BLaER1 (cell line): ENCODE measurements at regions not wholly inside any gene's neighbourhood (a gene's known extent, or its start where the extent isn't known, plus 50 kb on each side); places are given as distances from the start of the nearest gene placed in this dataset.

Source experiments
- H3K27ac ChIP-seq: shearing (Covaris generic); formaldehyde crosslinking; 2 replicates; pipeline ENCODE4 v1.8.1; 2022
- H3K27me3 ChIP-seq: shearing (Covaris generic); formaldehyde crosslinking; 2 replicates; pipeline ENCODE4 v1.8.1; 2022
- H3K36me3 ChIP-seq: shearing (Covaris generic); formaldehyde crosslinking; 2 replicates; pipeline ENCODE4 v1.8.1; 2022
- H3K4me1 ChIP-seq: shearing (Covaris generic); formaldehyde crosslinking; 2 replicates; pipeline ENCODE4 v1.8.1; 2022
- H3K4me2 ChIP-seq: shearing (Covaris generic); formaldehyde crosslinking; 2 replicates; pipeline ENCODE4 v1.8.1; 2022
- H3K4me3 ChIP-seq: shearing (Covaris generic); formaldehyde crosslinking; 2 replicates; pipeline ENCODE4 v1.8.1; 2022
- H3K9ac ChIP-seq: shearing (Covaris generic); formaldehyde crosslinking; 2 replicates; pipeline ENCODE4 v1.8.1; 2022
- H3K9me3 ChIP-seq: shearing (Covaris generic); formaldehyde crosslinking; 2 replicates; pipeline ENCODE4 v1.8.1; 2022
- H4K20me1 ChIP-seq: shearing (Covaris generic); formaldehyde crosslinking; 2 replicates; pipeline ENCODE4 v1.8.1; 2022
- Cebpa-rat ChIP-seq: shearing (Covaris generic); IDR thresholded peaks from 2 replicates; pipeline ENCODE4 v1.8.1; 2022

DNA sequence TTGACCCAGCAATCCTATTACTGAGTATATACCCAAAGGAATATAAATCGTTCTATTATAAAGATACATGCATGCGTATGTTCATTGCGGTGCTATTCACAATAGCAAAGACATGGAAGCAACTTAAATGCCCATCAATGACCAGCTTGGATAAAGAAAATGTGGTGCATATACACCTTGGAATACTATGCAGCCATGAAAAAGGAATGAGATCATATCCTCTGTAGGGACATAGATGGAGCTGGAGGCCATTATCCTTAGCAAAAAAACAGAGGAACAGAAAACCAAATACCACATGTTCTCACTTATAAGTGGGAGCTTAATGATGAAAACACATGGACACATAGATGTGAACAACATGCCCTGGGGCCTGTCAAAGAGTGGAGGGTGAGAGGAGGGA lies 124.1 kb upstream of the AFF2 start:
- Histone ChIP-seq H3K4me1 (peaks cover 41% of the 10 kb centered on the region), H3K27me3 (no peaks in the 10 kb centered on the region), H3K27ac (no peak overlapping the region), H3K4me2 (no peak overlapping the region), H3K9me3 (peaks cover 51% of the 10 kb centered on the region), H3K9ac (no peak overlapping the region), H4K20me1 (no peaks in the 10 kb centered on the region), H3K4me3 (no peak overlapping the region), H3K36me3 (no peaks in the 10 kb centered on the region)
- TF ChIP-seq Cebpa-rat, result no peak

DNA sequence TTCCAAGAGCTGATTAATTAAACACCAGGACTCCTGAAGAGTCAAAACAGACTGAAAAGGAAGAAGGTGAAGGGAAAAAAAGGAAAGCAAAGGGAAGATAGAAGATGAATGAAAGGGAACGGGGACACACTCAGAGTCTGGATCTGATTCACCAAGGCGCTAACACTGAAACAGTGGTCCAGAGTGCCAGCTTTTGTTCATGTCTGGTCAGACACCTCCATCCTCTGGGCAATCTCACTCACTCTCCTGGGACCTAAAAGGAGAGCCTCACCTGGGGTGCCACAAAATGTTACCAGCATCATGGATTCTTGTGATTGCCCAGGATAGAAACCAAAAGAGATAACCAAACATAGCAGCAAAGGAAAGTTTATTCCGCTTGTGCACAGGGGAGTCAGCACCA lies 120.3 kb upstream of the AFF2 start:
- Histone ChIP-seq H3K27me3 (no peaks in the 10 kb centered on the region), H3K36me3 (no peaks in the 10 kb centered on the region), H3K9ac (peak overlapping the region; percentile 46; the same call in 1 of the 2 replicates), H4K20me1 (no peaks in the 10 kb centered on the region), H3K4me3 (peak overlapping the region; percentile 20; the same call in 1 of the 2 replicates), H3K4me1 (peaks cover 38% of the 10 kb centered on the region), H3K9me3 (peaks cover 43% of the 10 kb centered on the region), H3K4me2 (peak overlapping the region; percentile 91), H3K27ac (peak overlapping the region; percentile 82)
- no peak for TF ChIP-seq Cebpa-rat

GRCh38 chrX:148380650-148381561 lies 119.5 kb upstream of the AFF2 start:
- peak overlapping the region; percentile 55 for H3K9ac ChIP-seq
- H3K36me3 ChIP-seq, result no peaks in the 10 kb centered on the region
- H4K20me1 ChIP-seq, result no peaks in the 10 kb centered on the region
- peak overlapping the region; percentile 91 for H3K4me2 ChIP-seq
- peaks cover 38% of the 10 kb centered on the region for H3K4me1 ChIP-seq
- peak overlapping the region; percentile 55 for H3K4me3 ChIP-seq
- H3K9me3 ChIP-seq, result peaks cover 41% of the 10 kb centered on the region
- no peaks in the 10 kb centered on the region for H3K27me3 ChIP-seq
- H3K27ac ChIP-seq, result peak overlapping the region; percentile 82
- no peak for TF ChIP-seq Cebpa-rat

DNA sequence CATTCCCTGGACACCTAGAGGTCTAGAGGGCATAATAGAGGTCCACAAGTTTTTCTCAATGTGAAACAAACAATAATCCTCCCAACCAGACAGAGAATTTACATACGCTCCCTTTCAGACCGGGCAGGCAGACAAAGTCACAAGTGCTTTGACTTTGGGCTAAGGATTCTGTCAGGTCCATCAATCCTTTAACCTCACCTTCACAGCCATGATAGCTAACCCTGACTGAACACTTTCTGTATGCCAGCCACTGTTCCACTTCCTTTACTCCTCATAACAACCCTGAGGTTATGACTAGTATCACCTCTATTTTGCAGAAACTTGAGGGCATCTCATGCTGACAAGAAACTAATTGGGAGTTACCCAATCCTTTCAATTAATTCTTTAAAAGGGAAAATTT lies 118.8 kb upstream of the AFF2 start:
- H3K9ac ChIP-seq, result peak overlapping the region; percentile 55
- H3K9me3 ChIP-seq, result peaks cover 39% of the 10 kb centered on the region
- peak overlapping the region; percentile 55 for H3K4me3 ChIP-seq
- no peak for TF ChIP-seq Cebpa-rat
- peaks cover 38% of the 10 kb centered on the region for H3K4me1 ChIP-seq
- H3K27me3 ChIP-seq, result no peaks in the 10 kb centered on the region
- H3K36me3 ChIP-seq, result no peaks in the 10 kb centered on the region
- peak overlapping the region; percentile 82 for H3K27ac ChIP-seq
- H4K20me1 ChIP-seq, result no peaks in the 10 kb centered on the region
- H3K4me2 ChIP-seq, result peak overlapping the region; percentile 91

GRCh38 chrX:148382983-148383382 lies 117.4 kb upstream of the AFF2 start:
- H3K4me1 ChIP-seq, result peaks cover 38% of the 10 kb centered on the region
- no peak for TF ChIP-seq Cebpa-rat
- no peaks in the 10 kb centered on the region for H3K27me3 ChIP-seq
- no peaks in the 10 kb centered on the region for H4K20me1 ChIP-seq
- H3K27ac ChIP-seq, result no peak overlapping the region
- H3K36me3 ChIP-seq, result no peaks in the 10 kb centered on the region
- H3K4me2 ChIP-seq, result no peak overlapping the region
- no peak overlapping the region for H3K9ac ChIP-seq
- peaks cover 47% of the 10 kb centered on the region for H3K9me3 ChIP-seq
- no peak overlapping the region for H3K4me3 ChIP-seq

GRCh38 chrX:148385471-148385870 lies 114.9 kb upstream of the AFF2 start:
- H3K27me3 ChIP-seq, result no peaks in the 10 kb centered on the region
- no peak overlapping the region for H3K4me3 ChIP-seq
- no peak for TF ChIP-seq Cebpa-rat
- no peak overlapping the region for H3K9ac ChIP-seq
- H3K36me3 ChIP-seq, result no peaks in the 10 kb centered on the region
- peaks cover 26% of the 10 kb centered on the region for H3K4me1 ChIP-seq
- no peaks in the 10 kb centered on the region for H4K20me1 ChIP-seq
- H3K27ac ChIP-seq, result no peak overlapping the region
- no peak overlapping the region for H3K4me2 ChIP-seq
- H3K9me3 ChIP-seq, result peaks cover 44% of the 10 kb centered on the region

GRCh38 chrX:148389629-148390028 lies 110.8 kb upstream of the AFF2 start:
- no peak overlapping the region for H3K27ac ChIP-seq
- H3K36me3 ChIP-seq, result no peaks in the 10 kb centered on the region
- TF ChIP-seq Cebpa-rat, result no peak
- H3K27me3 ChIP-seq, result no peaks in the 10 kb centered on the region
- H3K9me3 ChIP-seq, result peaks cover 37% of the 10 kb centered on the region
- H3K4me1 ChIP-seq, result no peaks in the 10 kb centered on the region
- H4K20me1 ChIP-seq, result no peaks in the 10 kb centered on the region
- no peak overlapping the region for H3K9ac ChIP-seq
- no peak overlapping the region for H3K4me3 ChIP-seq
- no peak overlapping the region for H3K4me2 ChIP-seq

DNA sequence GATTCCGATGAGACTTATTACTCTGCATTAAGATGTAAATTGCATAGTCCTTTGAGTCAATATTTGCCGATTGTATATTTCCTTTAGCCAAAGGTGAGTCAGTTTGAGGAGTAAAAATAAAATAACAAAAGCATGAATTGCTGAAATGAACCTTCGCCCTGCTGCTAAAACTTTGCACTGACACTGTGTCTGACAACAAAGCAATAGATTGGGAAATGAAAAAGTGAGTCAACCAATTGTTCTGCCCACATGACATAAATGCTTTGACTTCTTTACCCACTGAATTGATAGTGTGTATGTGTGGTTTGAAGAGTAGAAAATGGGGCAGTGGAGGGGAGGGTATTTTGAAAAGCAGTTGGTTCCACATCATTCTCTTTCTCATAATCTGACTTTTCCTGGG lies 88.4 kb upstream of the AFF2 start:
- Histone ChIP-seq H3K27me3 (no peaks in the 10 kb centered on the region), H3K27ac (no peak overlapping the region)

DNA sequence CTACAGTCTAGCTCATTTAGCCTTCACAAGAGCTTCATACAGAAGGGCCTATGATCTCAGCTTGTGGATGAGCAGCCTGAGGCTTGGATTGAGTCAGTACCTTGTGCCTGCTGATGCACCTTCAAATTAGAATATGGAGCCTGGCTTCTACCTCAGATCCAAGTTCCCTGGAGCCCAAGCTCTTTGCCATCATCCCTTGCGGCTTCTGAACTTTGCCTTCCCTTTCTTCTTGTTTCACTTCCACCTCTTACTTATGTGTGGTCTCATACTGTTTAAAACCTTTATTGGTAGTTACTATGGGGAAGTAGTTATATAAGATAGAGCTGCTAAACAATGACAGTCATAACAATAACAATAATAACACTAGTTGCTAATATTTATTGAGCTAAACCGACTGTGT lies 84.3 kb upstream of the AFF2 start:
- no peak overlapping the region for H3K4me2 ChIP-seq
- peaks cover 20% of the 10 kb centered on the region for H3K9me3 ChIP-seq
- H3K27ac ChIP-seq, result no peak overlapping the region
- H3K36me3 ChIP-seq, result no peaks in the 10 kb centered on the region
- no peaks in the 10 kb centered on the region for H4K20me1 ChIP-seq
- no peak overlapping the region for H3K4me3 ChIP-seq
- H3K4me1 ChIP-seq, result no peaks in the 10 kb centered on the region
- no peak for TF ChIP-seq Cebpa-rat
- H3K9ac ChIP-seq, result no peak overlapping the region
- H3K27me3 ChIP-seq, result no peaks in the 10 kb centered on the region

More for the DNA sequence above, 88.4 kb upstream of the AFF2 start:
- no peak for TF ChIP-seq Cebpa-rat
- H3K4me3 ChIP-seq, result no peak overlapping the region
- no peaks in the 10 kb centered on the region for H3K36me3 ChIP-seq
- no peak overlapping the region for H3K4me2 ChIP-seq
- peaks cover 6% of the 10 kb centered on the region; the same call in 1 of the 2 replicates for H3K9me3 ChIP-seq
- H3K9ac ChIP-seq, result no peak overlapping the region
- no peaks in the 10 kb centered on the region for H3K4me1 ChIP-seq
- H4K20me1 ChIP-seq, result no peaks in the 10 kb centered on the region

DNA sequence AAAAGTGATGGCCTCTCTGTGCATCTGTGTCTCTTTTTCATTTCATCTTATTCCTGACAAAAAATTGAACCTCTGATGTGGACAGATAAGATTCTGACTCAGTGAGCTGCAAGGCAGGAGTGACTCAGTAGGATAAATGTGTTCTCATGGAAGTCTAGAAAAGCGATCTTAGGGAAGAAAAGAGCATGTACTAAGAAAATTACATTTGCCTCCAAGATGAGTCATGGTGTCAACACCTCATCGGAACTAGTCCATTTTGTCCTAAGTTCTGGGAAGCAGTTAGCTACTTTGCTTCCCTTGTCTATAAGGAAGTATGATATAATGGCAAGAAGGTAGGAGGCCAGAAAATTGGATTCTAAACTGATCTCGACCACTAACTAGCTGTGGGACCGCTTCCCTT lies 83.5 kb upstream of the AFF2 start:
- Histone ChIP-seq H3K4me2 (no peak overlapping the region), H3K4me1 (no peaks in the 10 kb centered on the region), H3K27me3 (no peaks in the 10 kb centered on the region), H3K27ac (no peak overlapping the region), H3K9me3 (peaks cover 20% of the 10 kb centered on the region), H3K36me3 (no peaks in the 10 kb centered on the region), H3K4me3 (no peak overlapping the region), H3K9ac (no peak overlapping the region), H4K20me1 (no peaks in the 10 kb centered on the region)
- no peak for TF ChIP-seq Cebpa-rat
